GM23248 (cell line): ENCODE measurements at regions not wholly inside any gene's neighbourhood (a gene's known extent, or its start where the extent isn't known, plus 50 kb on each side); places are given as distances from the start of the nearest gene placed in this dataset.

Source experiments
- EZH2 ChIP-seq: fragments of 200-600 bp; sonication (generic); IDR thresholded peaks from 2 replicates; pipeline ENCODE4 v1.6.1; 2018; ENCODE audit warnings: antibody characterized with exemption, mild to moderate bottlenecking; ENCODE audit not compliant: insufficient read depth, poor library complexity, severe bottlenecking
- EZH2phosphoT487 ChIP-seq: fragments of 200-600 bp; sonication (generic); IDR thresholded peaks from 2 replicates; pipeline ENCODE4 v1.6.1; 2018; ENCODE audit warnings: antibody characterized with exemption, moderate library complexity, mild to moderate bottlenecking, low read depth; ENCODE audit not compliant: insufficient read depth

DNA sequence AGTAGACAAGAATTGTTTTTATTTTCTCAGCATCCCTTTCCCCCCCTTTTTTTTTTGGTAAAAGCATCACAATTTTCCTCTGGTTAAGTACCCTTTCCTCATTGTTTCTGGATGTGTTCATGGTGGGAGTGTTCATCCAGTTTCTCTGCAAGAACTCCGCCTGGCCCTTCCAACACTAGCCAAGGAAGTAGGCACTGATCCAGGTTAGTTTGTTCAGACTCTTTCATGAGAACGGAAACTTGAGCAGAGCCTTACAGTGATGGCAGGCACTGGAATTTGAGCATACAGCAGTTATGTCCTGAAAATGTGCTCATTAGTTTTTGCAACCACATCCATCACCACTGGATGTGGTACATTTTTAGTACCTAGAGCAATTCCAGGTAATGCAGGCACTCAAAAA, 336.1 kb upstream of the BOD1L1 start:
- TF ChIP-seq EZH2, result no peak
- no peak for TF ChIP-seq EZH2phosphoT487
